Esophagus muscularis mucosa (tissue), 3 donors: ENCODE measurements at regions not wholly inside any gene's neighbourhood (a gene's known extent, or its start where the extent isn't known, plus 50 kb on each side); places are given as distances from the start of the nearest gene placed in this dataset.

Experiments used
- CTCF ChIP-seq, 3 experiments: fragments of 200-600 bp in 2 of 3; fragments of 450-650 bp in 1 of 3; sonication (generic) in 2 of 3; IDR thresholded peaks; one replicate each; pipeline ENCODE4 v1.5.1; 2017 to 2019; ENCODE audit warnings: antibody characterized with exemption in 3 of 3, mild to moderate bottlenecking in 2 of 3, moderate library complexity in 1 of 3
- EP300 ChIP-seq: sonication (generic); formaldehyde crosslinking; IDR thresholded peaks from one replicate; pipeline ENCODE4 v1.6.1; 2017; ENCODE audit warnings: antibody characterized with exemption

- TF ChIP-seq CTCF (IDR thresholded peaks at IDR 0.05) (no peak), EP300 (no peak)
Observed at GRCh38 chr6:139612135-139612465, 237.7 kb upstream of the CITED2 start.
